H1 (cell line): ENCODE measurements at regions not wholly inside any gene's neighbourhood (a gene's known extent, or its start where the extent isn't known, plus 50 kb on each side); places are given as distances from the start of the nearest gene placed in this dataset.

Source experiments
- CHD7 ChIP-seq: fragments of 300-600 bp; sonication (generic); IDR thresholded peaks from 2 replicates; pipeline ENCODE4 v1.7.1; 2012; ENCODE audit warnings: low read length, moderate library complexity, mild to moderate bottlenecking, inconsistent platforms; ENCODE audit not compliant: insufficient replicate concordance

GRCh38 chr6:72551470-72551869 is 70.4 kb upstream of the KCNQ5 start (continued):
- no peak for TF ChIP-seq CHD7
